DND-41 (cell line): ENCODE measurements at regions not wholly inside any gene's neighbourhood (a gene's known extent, or its start where the extent isn't known, plus 50 kb on each side); places are given as distances from the start of the nearest gene placed in this dataset.

Experiments used
- CTCF ChIP-seq: IDR thresholded peaks from 2 replicates; pipeline ENCODE4 v1.5.1; 2012; ENCODE audit warnings: borderline replicate concordance, low read length, moderate library complexity, mild to moderate bottlenecking; ENCODE audit not compliant: poor library complexity, severe bottlenecking; ENCODE audit errors: extremely low read depth
- EZH2 ChIP-seq: IDR thresholded peaks from 3 replicates; pipeline ENCODE4 v1.6.1; 2012; ENCODE audit warnings: borderline replicate concordance, low read depth, mild to moderate bottlenecking, moderate library complexity, low read length, inconsistent platforms; ENCODE audit not compliant: severe bottlenecking

GRCh38 chr10:63862860-63863259 lies 341.7 kb downstream of the REEP3 start:
- TF ChIP-seq CTCF (no peak), EZH2 (no peak)
